Kidney epithelial cell (primary cell): ENCODE measurements at regions not wholly inside any gene's neighbourhood (a gene's known extent, or its start where the extent isn't known, plus 50 kb on each side); places are given as distances from the start of the nearest gene placed in this dataset.
"Not testable (repeated sequence)": the region's sequence is repeated elsewhere in the genome, so short reads cannot be mapped to it uniquely, and the experiment has no call there.

Experiments
- DNase-seq: peaks from one replicate; pipeline ENCODE4 v3.0.0-alpha.2; 2010; ENCODE audit warnings: low read depth
- H3K27me3 ChIP-seq: 2 replicates; pipeline ENCODE4 v1.6.0; 2011; ENCODE audit warnings: low read length; ENCODE audit not compliant: control insufficient read depth, insufficient read depth
- H3K36me3 ChIP-seq: 2 replicates; pipeline ENCODE4 v1.5.1; 2011; ENCODE audit warnings: low read length; ENCODE audit not compliant: control insufficient read depth, insufficient read depth
- H3K4me3 ChIP-seq: 2 replicates; pipeline ENCODE4 v1.5.1; 2011; ENCODE audit warnings: low read depth, mild to moderate bottlenecking, control low read depth, low read length
- CTCF ChIP-seq: IDR thresholded peaks from 2 replicates; pipeline ENCODE4 v1.5.1; 2011; ENCODE audit warnings: mild to moderate bottlenecking, moderate library complexity, low read length, control low read depth, inconsistent platforms; ENCODE audit not compliant: insufficient read depth, poor library complexity, severe bottlenecking

- no peak for TF ChIP-seq CTCF
- H3K36me3 ChIP-seq, result no peaks in the 10 kb centered on the region
- no peak overlapping the region for H3K4me3 ChIP-seq
- H3K27me3 ChIP-seq, result no peaks in the 10 kb centered on the region
- no peak for DNase-seq
These were observed 109.4 kb upstream of the ACBD5 start for GRCh38 chr10:27349987-27350386.

- not testable (repeated sequence) for DNase-seq, H3K4me3 ChIP-seq, H3K27me3 ChIP-seq
These were observed 107.2 kb upstream of the ACBD5 start for GRCh38 chr10:27347827-27348207.

GRCh38 chr10:27345455-27345920 lies 104.9 kb upstream of the ACBD5 start:
- Histone ChIP-seq H3K27me3 (no peaks in the 10 kb centered on the region), H3K4me3 (no peak overlapping the region), H3K36me3 (no peaks in the 10 kb centered on the region)
- TF ChIP-seq CTCF, result no peak
- no peak for DNase-seq

More at GRCh38 chr10:27347827-27348207, 107.2 kb upstream of the ACBD5 start:
- not testable (repeated sequence) for H3K36me3 ChIP-seq

GRCh38 chr10:27344568-27345454 lies 104.2 kb upstream of the ACBD5 start:
- DNase-seq, result no peak
- TF ChIP-seq CTCF, result no peak
- Histone ChIP-seq H3K4me3 (no peak overlapping the region), H3K36me3 (no peaks in the 10 kb centered on the region), H3K27me3 (no peaks in the 10 kb centered on the region)

GRCh38 chr10:27341001-27341400 lies 100.4 kb upstream of the ACBD5 start:
- no peaks in the 10 kb centered on the region for H3K36me3 ChIP-seq
- no peak overlapping the region for H3K4me3 ChIP-seq
- TF ChIP-seq CTCF, result no peak
- DNase-seq, result no peak
- no peaks in the 10 kb centered on the region for H3K27me3 ChIP-seq

GRCh38 chr10:27335246-27335645 lies 94.6 kb upstream of the ACBD5 start:
- H3K27me3 ChIP-seq, H3K36me3 ChIP-seq, DNase-seq, H3K4me3 ChIP-seq: not testable (repeated sequence)

GRCh38 chr10:27330074-27330473 lies 89.5 kb upstream of the ACBD5 start:
- no peak for TF ChIP-seq CTCF
- no peak overlapping the region for H3K4me3 ChIP-seq
- H3K27me3 ChIP-seq, result no peaks in the 10 kb centered on the region
- H3K36me3 ChIP-seq, result no peaks in the 10 kb centered on the region
- no peak for DNase-seq
